OCI-LY7 (cell line): ENCODE measurements at regions not wholly inside any gene's neighbourhood (a gene's known extent, or its start where the extent isn't known, plus 50 kb on each side); places are given as distances from the start of the nearest gene placed in this dataset.

Experiments
- BruUV-seq: library from RNA; stranded (reverse); fragments of 400-500 nt; replicated peaks from 2 replicates; lab custom pipeline; 2021; lab: Mats Ljungman, UMichigan
- CTCF ChIA-PET: fragments of 300-600 bp; sonication (Branson Sonifier 250); formaldehyde crosslinking; loops from one replicate; lab custom pipeline; 2022; ENCODE audit warnings: antibody characterized with exemption; ENCODE audit not compliant: unreplicated experiment; lab: Charles Lee
- POLR2A ChIA-PET: fragments of 300-600 bp; sonication (Branson Sonifier 250); formaldehyde crosslinking; loops from one replicate; lab custom pipeline; 2022; ENCODE audit warnings: antibody characterized with exemption; lab: Charles Lee
- DNase-seq: peaks from one replicate; pipeline ENCODE4 v3.0.0-alpha.2; 2015; ENCODE audit warnings: low spot score
- H2AFZ ChIP-seq: fragments of 200-600 bp; sonication (generic), shearing (Covaris generic); 2 replicates; pipeline ENCODE4 v1.6.1; 2014; ENCODE audit warnings: mild to moderate bottlenecking, antibody characterized with exemption, low read length, moderate library complexity
- H3K27ac ChIP-seq: fragments of 200-600 bp; sonication (generic); 2 replicates; pipeline ENCODE4 v1.5.1; 2014; ENCODE audit warnings: mixed run types, low read depth, mild to moderate bottlenecking, moderate library complexity, low read length, inconsistent platforms; ENCODE audit not compliant: poor library complexity, severe bottlenecking
- H3K36me3 ChIP-seq: fragments of 200-600 bp; sonication (generic); 2 replicates; pipeline ENCODE4 v1.6.1; 2014; ENCODE audit warnings: mild to moderate bottlenecking, antibody characterized with exemption, low read length, moderate library complexity, mixed read lengths; ENCODE audit not compliant: insufficient read depth
- H3K4me1 ChIP-seq: fragments of 200-600 bp; sonication (generic); 2 replicates; pipeline ENCODE4 v1.5.1; 2014; ENCODE audit warnings: mild to moderate bottlenecking, low read length; ENCODE audit not compliant: insufficient read depth, poor library complexity, severe bottlenecking
- H3K4me2 ChIP-seq: fragments of 200-600 bp; sonication (generic); 2 replicates; pipeline ENCODE4 v1.6.1; 2014; ENCODE audit warnings: mild to moderate bottlenecking, low read length
- H3K4me3 ChIP-seq: fragments of 200-600 bp; sonication (generic); 2 replicates; pipeline ENCODE4 v1.5.1; 2014; ENCODE audit warnings: mild to moderate bottlenecking, low read depth, low read length; ENCODE audit not compliant: poor library complexity, severe bottlenecking
- H3K79me2 ChIP-seq: fragments of 200-600 bp; sonication (generic); 2 replicates; pipeline ENCODE4 v1.6.1; 2016; ENCODE audit warnings: low read depth, mild to moderate bottlenecking, low read length, moderate library complexity, mixed read lengths; ENCODE audit not compliant: insufficient read depth
- H3K9me2 ChIP-seq: fragments of 200-600 bp; sonication (generic); 2 replicates; pipeline ENCODE4 v1.6.1; 2016; ENCODE audit warnings: mild to moderate bottlenecking, low read length, mixed read lengths; ENCODE audit not compliant: insufficient read depth
- H3K9me3 ChIP-seq: fragments of 200-600 bp; sonication (generic); 2 replicates; pipeline ENCODE4 v1.6.1; 2014; ENCODE audit warnings: mild to moderate bottlenecking, mixed run types, low read length, mixed read lengths
- H4K20me1 ChIP-seq: fragments of 200-600 bp; sonication (generic); 2 replicates; pipeline ENCODE4 v1.6.1; 2014; ENCODE audit warnings: mild to moderate bottlenecking, antibody characterized with exemption, low read length, moderate library complexity, mixed read lengths; ENCODE audit not compliant: insufficient read depth
- EZH2phosphoT487 ChIP-seq: fragments of 200-600 bp; sonication (generic); IDR thresholded peaks from 2 replicates; pipeline ENCODE4 v1.6.1; 2018; ENCODE audit warnings: low read depth, borderline replicate concordance, mild to moderate bottlenecking, mixed run types, antibody characterized with exemption, low read length, moderate library complexity, mixed read lengths
- intact Hi-C: fragments of 100-400 bp; cut with micrococcal nuclease; formaldehyde crosslinking; loops from one replicate; pipeline ENCODE4 v1.10.0; 2022; ENCODE audit not compliant: unreplicated experiment
- TF ChIP-seq, protein P1 (sequence below): fragments of 200-600 bp; sonication (generic); conservative IDR thresholded peaks from 2 replicates; pipeline ENCODE4 v1.5.1; 2014; ENCODE audit warnings: mild to moderate bottlenecking, antibody characterized with exemption, low read length, moderate library complexity, mixed read lengths

DNA sequence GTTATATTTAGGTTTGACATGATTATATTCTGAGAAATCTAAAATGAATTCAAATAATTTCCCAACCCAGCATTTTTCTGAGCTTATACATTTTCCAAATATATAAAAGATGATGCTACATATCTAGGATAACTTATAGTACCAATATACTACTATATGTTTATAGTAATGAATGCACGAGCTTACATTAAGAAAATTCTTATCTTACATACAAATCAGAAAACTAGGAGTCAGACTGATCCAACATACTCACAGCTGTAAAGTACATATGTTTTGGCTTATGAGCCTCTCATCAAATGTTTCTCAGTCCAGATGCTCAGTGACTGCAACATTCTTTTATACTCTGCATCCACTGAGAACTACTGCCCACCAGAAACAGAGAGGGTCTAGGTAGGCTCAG is 491.3 kb upstream of the KLF12 start:
- Histone ChIP-seq H3K36me3 (no peaks in the 10 kb centered on the region), H3K4me2 (no peak overlapping the region), H3K4me1 (no peaks in the 10 kb centered on the region), H4K20me1 (no peaks in the 10 kb centered on the region), H3K4me3 (no peak overlapping the region), H3K9me3 (no peaks in the 10 kb centered on the region), H3K27ac (no peak overlapping the region), H3K79me2 (no peaks in the 10 kb centered on the region), H2AFZ (no peak overlapping the region), H3K9me2 (no peaks in the 10 kb centered on the region)
- POLR2A ChIA-PET: no interaction called here
- no peak for TF ChIP-seq EZH2phosphoT487
- intact Hi-C loops: no loop called here
- DNase-seq: no peak
- no TSS peak for BruUV-seq
- CTCF ChIA-PET: no interaction called here

DNA sequence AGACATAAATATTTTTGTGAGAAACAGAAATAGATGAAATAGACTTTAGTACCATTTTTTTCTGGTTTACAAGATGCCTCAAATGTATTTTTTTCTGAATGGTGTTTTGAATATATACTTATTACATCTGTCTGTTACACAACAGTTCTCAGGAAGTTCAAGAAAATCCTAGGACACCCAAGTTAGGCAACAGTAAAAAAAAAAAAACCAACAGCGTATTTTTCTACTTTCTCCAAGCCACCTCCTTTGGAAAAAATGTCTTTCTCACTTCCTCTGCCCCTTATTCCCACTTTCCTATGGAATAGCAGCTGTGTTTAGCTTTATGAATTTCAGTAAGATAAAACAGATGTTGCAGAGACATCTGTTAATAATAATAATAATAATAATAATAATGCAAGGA is 489.6 kb upstream of the KLF12 start:
- Histone ChIP-seq H2AFZ (no peak overlapping the region), H3K36me3 (no peaks in the 10 kb centered on the region), H3K4me1 (no peaks in the 10 kb centered on the region), H4K20me1 (no peaks in the 10 kb centered on the region), H3K27ac (no peak overlapping the region), H3K4me3 (no peak overlapping the region), H3K79me2 (no peaks in the 10 kb centered on the region), H3K9me3 (no peaks in the 10 kb centered on the region), H3K9me2 (no peaks in the 10 kb centered on the region), H3K4me2 (no peak overlapping the region)
- intact Hi-C loops: no loop called here
- no peak for DNase-seq
- no TSS peak for BruUV-seq
- ChIA-PET CTCF (no interaction called here), POLR2A (no interaction called here)
- no peak for TF ChIP-seq EZH2phosphoT487
- TF ChIP-seq, protein P1, sequence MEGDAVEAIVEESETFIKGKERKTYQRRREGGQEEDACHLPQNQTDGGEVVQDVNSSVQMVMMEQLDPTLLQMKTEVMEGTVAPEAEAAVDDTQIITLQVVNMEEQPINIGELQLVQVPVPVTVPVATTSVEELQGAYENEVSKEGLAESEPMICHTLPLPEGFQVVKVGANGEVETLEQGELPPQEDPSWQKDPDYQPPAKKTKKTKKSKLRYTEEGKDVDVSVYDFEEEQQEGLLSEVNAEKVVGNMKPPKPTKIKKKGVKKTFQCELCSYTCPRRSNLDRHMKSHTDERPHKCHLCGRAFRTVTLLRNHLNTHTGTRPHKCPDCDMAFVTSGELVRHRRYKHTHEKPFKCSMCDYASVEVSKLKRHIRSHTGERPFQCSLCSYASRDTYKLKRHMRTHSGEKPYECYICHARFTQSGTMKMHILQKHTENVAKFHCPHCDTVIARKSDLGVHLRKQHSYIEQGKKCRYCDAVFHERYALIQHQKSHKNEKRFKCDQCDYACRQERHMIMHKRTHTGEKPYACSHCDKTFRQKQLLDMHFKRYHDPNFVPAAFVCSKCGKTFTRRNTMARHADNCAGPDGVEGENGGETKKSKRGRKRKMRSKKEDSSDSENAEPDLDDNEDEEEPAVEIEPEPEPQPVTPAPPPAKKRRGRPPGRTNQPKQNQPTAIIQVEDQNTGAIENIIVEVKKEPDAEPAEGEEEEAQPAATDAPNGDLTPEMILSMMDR: no peak

DNA sequence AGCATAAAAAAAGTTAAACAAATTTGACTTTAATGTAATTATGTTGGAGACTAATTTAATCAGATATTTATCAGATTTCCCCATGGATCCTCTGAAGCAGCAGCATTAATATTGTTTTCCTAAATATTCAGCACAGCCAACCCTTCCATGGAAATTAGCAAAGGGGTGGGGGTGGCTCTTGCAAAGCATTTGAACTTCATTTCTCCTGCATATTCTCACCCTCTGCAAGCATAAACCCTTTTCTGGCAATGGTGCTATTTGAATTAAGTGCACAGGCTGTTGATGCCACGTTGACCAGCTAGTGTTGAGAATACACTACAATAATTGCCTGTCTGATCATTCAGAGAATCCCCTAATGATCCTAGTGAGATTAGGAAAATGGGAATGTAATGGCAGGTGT is 488.1 kb upstream of the KLF12 start:
- TF ChIP-seq EZH2phosphoT487: no peak
- TF ChIP-seq, protein P1: no peak
- Histone ChIP-seq H3K9me3 (no peaks in the 10 kb centered on the region), H2AFZ (no peak overlapping the region), H3K79me2 (no peaks in the 10 kb centered on the region), H3K4me3 (no peak overlapping the region), H3K4me2 (no peak overlapping the region), H3K4me1 (no peaks in the 10 kb centered on the region), H3K9me2 (no peaks in the 10 kb centered on the region), H4K20me1 (no peaks in the 10 kb centered on the region), H3K27ac (no peak overlapping the region), H3K36me3 (no peaks in the 10 kb centered on the region)
- no TSS peak for BruUV-seq
- intact Hi-C loops: no loop called here
- POLR2A ChIA-PET: interaction anchor here (0.5 to 1.1 kb wide), 3 partner anchors 17 to 247 kb away, joined by 3 to 5 read pairs (median 3); no protein-coding TSS in a partner anchor
- no peak for DNase-seq
- CTCF ChIA-PET: no interaction called here
